ENCODE measurements at regions not wholly inside any gene's neighbourhood (a gene's known extent, or its start where the extent isn't known, plus 50 kb on each side); places are given as distances from the start of the nearest gene placed in this dataset.
"Not testable (repeated sequence)": the region's sequence is repeated elsewhere in the genome, so short reads cannot be mapped to it uniquely, and the experiment has no call there.

DNA sequence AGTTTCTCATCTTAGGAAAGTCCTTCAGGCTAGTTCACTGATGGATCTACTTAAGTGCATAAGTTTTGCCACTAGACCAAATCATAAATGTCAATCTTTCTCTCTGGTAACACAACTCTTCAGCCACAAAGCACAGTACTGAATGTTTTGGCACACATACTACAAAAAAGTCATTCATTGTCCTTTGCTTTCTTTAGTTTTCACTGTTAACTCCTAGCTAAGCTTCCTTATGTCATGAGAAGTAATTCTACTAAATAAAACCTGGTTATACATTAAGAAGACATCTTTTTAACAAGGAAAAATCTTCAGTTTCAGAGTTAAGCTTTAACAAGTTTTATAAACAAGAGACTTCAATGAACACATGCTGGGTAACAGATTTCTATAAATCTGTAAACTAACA lies 379.2 kb upstream of the NFIA start:
- DNase-seq: no peak

DNA sequence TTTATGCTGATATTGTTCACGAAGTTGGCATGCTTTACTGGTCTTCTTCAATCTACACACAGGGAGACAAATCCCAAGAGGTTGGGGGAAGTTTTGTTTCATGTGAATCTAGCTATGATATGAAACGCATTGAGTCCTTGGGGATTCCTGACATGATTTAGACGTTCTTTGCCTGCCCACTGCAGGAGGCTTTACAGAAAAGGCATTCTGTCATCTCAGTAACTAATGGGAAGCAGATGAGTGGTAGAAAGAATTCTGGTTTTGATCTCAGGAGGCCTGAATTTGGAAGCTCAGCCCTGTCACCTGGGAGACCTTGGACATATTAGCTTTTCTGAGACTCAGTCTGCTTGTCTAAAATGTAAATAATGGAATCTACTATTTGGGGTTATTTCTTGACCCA lies 383.0 kb upstream of the NFIA start:
- no peak for DNase-seq

DNA sequence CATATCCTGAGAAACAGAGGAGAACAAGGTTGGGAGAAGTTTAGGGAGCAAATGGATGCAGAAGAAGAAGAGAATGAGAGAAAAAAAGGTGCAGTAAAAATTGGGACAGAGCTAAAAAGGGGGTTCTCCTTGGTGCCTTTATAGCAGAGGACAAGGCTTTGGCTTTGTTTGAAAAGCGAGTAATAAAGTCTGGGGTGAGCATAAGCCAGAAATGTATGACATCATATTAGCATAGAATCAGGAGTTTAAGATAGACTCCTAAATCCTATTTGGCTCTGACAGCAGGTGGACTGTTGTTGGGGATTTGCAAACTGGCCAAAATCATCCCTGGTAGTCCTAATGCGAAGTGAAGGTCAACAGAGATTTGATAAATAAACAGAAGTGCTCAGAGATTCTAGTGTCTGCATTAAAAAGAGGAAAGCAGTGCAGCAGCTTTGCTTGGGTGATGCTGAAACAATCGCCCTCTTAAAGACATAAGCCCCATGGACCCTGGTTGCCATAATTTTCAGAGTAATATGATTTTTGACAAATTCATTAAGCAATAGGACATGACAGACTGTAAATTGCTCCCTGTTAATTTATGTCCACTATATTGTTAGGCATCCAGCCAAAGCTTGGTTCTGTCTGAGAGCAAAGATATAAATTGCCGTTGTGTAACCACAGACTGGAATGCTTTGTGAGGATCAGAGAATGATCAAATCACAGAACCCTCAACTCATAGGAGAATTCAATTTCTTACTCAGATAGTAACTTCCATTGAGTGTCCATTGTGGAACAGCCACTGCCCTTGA lies 385.0 kb upstream of the NFIA start:
- peak; percentile 30 for DNase-seq

DNA sequence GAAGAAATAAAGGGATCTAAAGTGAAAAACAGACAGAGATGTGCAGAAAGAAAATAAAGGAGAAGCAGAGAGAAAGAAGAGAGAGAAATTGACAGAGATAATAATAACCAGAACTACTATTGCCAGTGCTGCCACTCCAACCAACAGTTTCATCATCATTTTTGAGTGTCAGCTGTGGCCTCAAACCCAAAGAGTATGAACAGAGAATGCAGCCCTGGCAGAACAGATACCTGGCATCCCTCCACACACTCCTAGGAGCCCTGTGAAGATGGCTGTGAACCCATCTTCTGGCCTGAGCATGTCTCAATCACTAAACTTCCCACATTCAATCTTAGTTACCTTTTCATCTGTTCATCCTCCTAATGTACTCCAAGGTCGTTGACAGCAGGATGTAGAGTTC lies 385.8 kb upstream of the NFIA start:
- DNase-seq: no peak

DNA sequence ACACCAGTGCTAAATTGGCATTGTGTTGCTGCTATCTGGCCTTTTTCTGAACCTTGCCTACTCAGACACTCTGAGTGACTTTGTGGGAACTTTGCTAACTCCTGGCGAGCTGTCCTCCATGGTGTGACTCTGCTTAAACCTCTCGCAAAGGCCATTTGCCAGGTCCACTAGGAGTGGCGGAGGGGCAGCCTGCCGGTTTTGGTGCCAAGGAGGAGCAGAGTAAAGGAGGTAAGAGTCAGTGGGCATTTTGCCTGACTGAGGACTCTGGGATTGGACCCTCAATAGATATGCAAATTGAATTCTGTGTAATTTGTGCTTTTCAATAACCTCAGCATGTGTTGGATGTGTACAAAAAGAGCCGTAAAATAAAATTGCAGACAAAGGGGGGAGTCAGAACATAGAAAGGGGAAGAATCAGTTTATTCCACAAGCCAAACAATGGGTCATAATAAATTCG lies 386.6 kb upstream of the NFIA start:
- no peak for DNase-seq

DNA sequence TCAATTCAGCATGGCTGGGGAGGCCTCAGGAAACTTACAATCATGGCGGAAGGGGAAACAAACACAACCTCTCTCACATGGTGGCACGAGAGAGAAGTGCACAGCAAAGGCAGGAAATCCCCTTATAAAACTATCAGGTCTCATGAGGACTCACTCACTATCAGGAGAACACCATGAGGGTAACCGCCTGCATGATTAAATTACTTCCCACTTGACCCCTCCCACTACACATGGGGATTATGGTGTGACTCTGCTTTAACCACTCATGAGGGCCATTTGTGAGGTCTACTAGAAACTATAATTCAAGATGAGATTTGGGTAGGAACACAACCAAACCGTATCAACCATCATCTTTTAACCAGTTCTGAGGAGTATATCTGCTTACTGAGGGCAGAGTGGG lies 387.4 kb upstream of the NFIA start:
- no peak for DNase-seq

DNA sequence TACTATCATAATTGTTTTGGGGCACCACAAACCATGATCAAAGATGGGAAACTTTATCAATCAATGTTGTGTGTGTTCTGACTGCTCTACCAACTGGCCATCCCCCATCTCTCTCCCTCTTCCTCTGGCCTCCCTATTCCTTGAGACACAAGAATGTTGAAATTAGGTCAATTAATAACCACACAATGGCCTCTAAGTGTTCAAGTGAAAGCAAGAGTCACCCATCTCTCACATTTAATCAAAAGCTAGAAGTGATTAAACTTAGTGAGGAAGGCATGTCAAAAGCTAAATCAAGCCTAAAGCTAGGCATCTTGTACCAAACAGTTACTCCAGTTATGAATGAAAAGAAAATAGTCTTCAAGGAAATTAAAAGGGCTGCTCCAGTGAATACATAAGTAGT lies 390.3 kb upstream of the NFIA start:
- DNase-seq: no peak

DNA sequence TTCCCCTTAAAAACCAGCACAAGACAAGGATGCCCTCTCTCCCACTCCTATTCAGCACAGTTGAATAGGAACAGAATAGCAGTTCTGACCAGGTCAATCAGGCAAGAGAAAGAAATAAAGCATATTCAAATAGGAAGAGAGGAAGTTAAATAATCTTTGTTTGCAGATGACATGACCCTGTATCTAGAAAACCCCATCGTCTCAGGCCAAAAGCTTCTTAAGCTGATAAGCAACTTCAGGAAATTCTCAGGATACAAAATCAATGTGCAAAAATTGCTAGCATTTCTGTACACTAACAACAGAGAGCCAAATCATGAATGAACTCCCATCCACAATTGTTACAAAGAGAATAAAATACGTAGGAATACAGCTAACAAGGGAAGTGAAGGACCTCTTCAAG lies 394.1 kb upstream of the NFIA start:
- DNase-seq: not testable (repeated sequence)

DNA sequence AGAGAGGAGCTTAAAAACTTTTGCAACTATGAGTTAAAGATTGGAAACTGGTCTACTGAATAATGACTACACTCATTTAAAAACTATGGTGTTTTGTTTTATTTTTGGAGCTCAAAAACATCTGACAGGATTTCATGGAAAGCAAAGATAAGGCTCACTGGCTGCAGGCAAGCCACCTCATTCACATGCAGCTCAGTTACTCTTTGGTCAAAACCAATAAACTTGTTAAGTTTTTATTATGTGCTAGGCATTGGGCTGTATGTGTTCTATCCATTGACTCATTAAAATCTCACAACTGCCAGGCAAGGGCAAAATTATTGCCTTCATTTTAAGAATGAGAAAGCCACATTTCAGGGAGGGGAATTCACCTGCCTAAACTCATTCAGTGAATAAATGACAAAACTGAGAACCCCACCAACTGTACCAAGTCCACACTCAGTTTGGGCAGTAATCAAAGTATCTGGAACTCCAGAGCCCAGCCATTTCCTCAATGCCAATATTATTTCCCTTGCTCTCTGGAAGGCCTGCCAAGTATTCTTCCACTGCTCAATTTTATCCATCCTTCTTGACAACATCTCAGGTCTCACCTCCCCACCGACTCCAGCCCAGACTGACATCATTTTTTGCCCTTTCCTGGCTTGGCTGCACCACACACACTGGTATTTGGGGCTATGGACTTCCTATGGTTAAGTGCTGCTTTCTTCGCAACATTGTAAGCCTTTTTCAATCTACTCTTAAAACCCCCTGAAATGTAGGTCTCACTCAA lies 401.1 kb upstream of the NFIA start:
- DNase-seq: no peak

DNA sequence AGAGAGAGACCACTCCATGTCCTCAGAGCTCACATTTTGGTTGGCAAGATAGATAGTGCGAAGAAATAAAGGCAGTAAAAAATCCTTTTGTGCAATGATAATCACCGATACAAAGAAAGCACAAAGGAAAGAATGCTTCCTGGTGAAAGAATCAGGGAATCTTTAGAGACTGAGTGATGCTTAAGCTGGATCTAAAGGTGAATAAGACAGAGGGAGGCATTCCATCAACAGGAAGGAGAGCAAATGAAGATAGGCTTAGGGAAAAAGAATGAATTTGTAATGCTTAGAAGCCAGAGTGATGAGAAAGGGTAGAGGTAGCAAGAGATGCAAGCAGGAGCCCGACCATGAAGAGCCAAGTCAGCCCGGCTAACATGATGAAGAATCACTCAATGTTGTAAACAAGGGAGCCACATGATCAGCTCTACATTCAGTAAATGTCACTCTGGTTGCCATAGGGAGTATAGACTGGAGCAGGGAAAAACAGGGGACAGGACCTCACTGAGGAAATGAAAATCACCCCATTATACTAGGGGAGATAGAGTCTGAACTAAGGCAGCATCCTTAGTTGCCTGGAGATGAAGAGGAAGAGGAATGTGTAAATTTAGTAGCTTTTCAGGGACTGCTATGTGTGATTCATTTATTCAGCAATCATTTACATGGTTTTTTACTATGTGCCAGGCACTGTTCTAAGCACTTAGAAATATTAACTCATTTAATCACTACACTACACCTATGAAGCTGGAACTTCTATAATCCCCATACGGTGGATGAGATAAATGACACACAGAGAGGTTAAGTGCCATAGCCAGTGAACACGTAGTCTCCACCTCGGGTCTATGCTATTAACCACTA lies 402.6 kb upstream of the NFIA start:
- no peak for DNase-seq

DNA sequence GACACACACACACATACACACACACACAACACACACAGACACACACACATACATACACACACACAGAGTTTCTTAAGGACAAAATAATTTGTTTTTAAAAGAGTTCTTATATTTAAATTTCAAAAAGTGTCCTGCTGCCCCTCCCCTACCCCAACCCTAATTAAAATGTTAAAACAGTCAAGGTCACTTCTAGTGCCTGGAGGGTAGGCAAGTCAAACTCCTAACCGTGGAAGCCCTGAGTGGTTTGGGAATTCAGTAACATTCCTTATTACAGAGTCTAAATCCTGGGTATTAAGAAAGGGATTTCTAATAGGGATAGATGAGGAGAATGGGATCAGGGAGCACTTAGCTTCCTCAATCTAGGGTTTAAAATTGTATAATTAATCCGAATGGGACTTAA lies 403.6 kb upstream of the NFIA start:
- DNase-seq: no peak

DNA sequence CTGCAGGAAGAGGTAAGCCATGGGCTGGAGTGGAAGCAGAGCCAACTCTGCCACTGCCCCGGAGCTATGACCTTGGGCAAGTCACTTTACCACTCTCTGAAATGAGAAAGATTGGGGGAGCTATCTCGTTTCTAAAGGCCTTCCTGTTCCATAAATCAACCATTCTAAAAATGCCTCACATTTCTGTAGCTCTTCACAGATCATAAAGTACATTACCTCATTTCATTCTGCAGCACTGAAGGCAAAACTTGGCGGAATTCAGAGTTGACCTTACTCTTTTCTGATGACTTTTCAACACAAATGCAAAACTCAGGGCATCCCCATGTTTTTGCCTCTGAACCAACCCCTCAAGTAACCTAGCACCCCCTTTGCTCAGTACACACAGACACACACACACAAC lies 404.0 kb upstream of the NFIA start:
- no peak for DNase-seq

DNA sequence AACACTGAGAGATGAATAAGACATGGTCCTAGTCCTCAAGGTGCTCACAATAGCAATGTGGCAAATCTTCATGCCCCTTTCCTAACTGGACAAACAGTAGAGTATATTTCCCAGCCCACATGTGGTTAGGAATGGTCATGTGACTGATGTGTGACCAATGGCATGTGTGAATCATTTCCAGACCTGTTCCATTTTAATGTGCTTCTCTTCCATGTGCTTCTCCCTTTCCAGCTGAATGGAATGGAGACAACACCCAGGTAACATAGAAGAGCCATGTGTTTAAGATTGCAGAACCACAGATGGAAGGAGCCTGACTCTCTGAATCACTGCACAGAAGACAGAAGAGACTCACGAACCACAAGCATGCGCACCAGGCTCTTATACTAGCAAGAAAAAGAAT lies 409.9 kb upstream of the NFIA start:
- no peak for DNase-seq

DNA sequence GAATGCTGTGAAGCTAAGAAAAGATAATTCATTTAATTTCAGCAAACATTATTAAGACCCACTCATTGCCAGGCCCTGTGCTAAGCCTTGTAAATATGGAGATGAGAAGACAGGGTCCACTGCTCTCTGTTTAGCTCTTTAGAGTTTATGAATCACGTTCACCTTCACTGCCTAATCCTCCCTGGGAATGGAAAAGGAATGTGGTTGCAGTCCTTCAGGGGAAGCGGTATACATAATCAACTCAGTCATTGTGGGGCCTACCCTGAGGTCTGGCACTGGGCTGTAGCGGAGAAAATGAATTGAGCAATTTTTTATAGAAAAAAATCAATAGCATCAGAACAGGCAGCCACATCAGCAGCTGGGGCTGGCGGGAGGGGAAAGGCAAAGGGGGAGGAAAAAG lies 412.1 kb upstream of the NFIA start:
- no peak for DNase-seq

DNA sequence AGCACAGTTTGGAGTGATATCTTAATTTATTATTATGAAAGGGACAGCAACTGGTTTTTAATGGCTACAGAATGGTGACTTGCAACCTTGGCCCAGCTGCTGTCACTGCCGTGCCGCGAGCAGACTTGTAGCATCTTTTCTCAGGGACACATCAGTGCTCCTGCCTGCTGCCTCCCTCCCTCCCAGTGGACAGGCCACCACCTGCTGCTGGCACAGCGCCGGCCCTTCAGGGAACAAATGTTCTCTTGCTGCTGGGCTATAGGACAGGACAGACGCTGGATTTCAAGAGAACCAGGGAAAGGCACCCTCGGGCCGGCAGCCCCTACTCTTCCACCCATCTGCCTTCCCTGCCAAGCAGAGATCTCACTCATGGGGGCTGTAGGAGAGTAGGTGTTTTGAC lies 413.8 kb upstream of the NFIA start:
- DNase-seq: peak; percentile 78

DNA sequence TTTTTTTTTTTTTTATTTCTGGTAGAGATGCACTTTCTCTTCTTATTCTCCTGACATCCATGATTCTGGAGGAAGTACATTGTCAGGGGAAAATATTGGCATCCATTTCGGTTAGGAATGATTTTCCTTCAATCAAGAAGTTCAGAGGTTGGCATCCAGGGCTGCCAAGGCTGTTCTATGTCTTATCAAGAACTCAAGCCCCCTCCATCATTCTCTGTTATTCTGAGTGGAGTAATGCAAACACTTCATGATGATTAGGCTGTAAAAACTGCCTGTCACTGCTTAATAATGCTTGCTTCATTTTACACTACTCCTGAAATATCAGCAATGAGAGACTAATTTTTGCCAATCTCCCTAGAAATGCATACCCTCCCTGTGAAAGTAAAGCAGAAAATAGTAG lies 417.1 kb upstream of the NFIA start:
- no peak for DNase-seq

DNA sequence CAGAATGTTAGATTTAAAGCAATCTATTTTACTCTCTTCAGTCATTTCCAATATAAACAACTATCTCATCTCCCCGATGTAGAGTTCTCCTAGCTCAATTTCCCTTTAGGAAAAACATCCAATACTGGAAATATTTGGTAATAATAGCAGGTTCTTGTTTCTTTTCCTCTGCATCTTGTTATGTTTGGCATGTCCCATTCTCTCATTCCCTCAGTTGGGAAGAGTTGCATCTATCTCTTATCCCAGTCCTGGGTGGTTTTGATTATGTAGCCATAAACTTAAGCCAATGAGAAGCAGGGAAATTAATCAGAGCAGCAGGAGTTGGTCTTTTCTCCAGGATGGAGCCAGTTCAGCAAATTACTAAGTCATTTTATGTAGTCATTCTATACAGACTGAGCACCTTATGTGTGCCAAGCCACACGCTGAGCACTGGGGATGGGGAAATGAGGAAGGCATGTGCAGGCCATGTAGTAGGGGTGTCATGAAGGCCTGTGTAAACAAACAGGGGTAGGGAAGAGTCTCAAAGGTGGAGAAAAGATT lies 418.2 kb upstream of the NFIA start:
- DNase-seq: no peak

DNA sequence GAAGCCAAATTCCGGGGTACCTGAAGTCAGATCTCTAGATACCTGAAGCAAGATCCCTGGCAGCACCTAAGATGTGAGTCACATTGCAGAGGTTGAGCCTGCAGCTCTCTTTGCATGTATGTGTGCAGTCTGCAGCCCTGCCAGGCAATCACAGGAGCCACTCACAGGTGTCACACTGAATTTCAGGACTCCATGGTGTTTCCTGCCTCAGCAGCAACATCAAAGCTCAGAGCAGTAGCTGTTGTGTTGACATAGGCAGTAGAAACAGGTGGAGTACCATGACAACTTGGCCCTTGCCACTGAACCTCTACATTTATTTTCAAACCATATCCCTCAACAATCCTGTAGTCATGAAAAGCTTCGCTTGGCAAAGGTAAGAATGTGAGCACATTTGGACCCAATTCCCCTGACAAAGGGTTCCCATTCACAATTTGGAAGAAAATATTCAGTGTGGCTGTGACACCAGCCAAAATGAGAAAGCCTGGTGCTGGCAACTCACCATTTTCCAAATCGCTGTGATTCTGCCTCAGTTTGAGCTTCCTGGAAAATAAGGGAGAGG lies 419.8 kb upstream of the NFIA start:
- DNase-seq: no peak

DNA sequence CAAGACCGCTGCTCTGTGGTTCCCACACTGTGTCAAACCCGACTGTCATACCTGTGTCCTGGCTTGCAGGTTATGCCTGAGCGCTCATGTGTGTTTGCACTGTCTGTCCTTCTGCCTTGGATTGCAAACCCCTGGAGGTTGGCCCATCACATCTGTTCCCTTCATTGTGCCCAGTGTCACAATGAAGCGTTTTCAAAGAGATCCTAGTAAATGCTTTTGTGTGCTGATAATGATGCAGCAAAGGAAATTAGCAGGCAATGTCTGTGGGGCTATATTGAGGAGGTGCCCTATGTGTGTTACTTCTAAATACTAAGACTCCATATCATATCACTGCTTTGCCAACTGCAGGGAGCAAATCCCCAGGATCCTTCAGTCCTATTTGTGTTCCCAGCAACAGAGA lies 424.4 kb upstream of the NFIA start:
- no peak for DNase-seq

DNA sequence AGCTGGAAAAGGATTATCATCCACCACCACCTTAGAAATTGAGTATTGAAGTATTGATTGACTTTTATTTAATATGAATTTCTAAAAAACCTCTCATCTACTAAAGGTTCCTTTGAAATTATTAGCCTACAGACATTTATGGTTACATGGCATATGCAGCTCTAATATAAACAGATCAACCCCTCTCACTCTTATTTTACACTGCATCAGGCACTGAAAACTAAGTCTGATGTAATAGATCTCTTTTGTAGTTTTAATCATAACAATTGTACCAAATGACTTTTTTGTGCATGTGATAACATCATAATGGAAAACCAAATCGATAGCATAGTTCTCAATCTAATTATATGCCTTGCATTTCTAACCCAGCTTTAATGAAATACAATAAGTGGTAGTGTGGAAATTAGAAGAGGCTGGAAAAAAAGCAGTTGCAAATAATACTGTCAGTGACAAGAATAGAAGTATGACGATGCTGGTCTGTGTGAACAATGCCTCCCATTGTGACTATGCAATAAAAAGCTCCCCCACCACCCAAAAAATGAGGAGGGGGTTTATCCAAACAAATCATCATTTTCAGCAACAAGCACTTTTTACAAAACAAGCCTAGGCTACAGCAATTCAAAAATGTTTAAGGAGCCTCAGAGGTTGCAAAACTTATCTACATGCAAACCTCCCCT lies 426.5 kb upstream of the NFIA start:
- no peak for DNase-seq

DNA sequence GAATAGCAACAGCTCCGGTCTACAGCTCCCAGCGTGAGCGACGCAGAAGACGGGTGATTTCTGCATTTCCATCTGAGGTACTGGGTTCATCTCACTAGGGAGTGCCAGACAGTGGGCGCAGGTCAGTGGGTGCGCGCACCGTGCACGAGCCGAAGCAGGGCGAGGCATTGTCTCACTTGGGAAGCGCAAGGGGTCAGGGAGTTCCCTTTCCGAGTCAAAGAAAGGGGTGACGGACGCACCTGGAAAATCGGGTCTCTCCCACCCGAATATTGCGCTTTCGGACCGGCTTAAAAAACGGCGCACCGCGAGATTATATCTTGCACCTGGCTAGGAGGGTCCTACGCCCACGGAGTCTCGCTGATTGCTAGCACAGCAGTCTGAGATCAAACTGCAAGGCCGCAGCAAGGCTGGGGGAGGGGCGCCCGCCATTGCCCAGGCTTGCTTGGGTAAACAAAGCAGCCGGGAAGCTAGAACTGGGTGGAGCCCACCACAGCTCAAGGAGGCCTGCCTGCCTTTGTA lies 442.3 kb upstream of the NFIA start:
- DNase-seq: not testable (repeated sequence)

DNA sequence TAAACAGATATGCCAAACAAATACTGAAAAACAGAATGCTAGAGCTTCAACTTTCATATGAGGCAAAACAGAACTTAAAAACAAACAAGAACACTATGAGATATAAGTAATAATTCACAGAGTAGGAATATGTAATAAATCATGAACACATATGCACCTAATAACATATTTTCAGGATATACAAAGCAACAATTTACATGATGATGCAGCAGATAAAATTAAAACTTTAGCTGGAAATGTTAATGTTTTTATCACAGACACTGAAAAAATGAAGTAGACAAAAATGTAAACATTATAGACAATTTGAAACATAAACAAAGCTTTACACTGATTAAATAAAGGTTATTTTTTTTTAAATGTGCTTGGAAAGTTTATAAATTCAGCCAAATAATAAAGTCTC lies 443.1 kb upstream of the NFIA start:
- no peak for DNase-seq

All from SHP77 treated with DMSO at 0.1 percent for 48 hours (cell line).